ENCODE measurements at regions not wholly inside any gene's neighbourhood (a gene's known extent, or its start where the extent isn't known, plus 50 kb on each side); places are given as distances from the start of the nearest gene placed in this dataset.

- no peak overlapping the region for H4K5ac ChIP-seq (ENCODE audit: low read depth, low read length)
- ChIA-PET POLR2A (ENCODE audit: unreplicated experiment) (no interaction called here), CTCF (no interaction called here)
- no peaks in the 10 kb centered on the region for H3K79me1 ChIP-seq (ENCODE audit: low read depth in 1 of 2, low read length in 2 of 2)
- H3K36me3 ChIP-seq (ENCODE audit: control insufficient read depth, insufficient read depth, low read length), result no peaks in the 10 kb centered on the region
- no peak overlapping the region for H3K4ac ChIP-seq (ENCODE audit: low read depth, low read length)
- WGBS, 2 experiments (ENCODE audit: extremely low coverage in 2 of 2, insufficient read length in 1 of 2), result no CpG with 5 or more reads among the region's 4 CpGs
- H2BK120ac ChIP-seq (ENCODE audit: low read depth, low read length), result no peak overlapping the region
- H2BK20ac ChIP-seq (ENCODE audit: low read depth, low read length), result no peak overlapping the region
- H3K23ac ChIP-seq (ENCODE audit: low read depth, low read length), result no peak overlapping the region
- no peak overlapping the region for H2AFZ ChIP-seq (replicated peaks; ENCODE audit: low read length, poor library complexity)
- no peak overlapping the region for H2AK5ac ChIP-seq (ENCODE audit: low read depth, low read length)
- H4K8ac ChIP-seq (ENCODE audit: low read depth in 2 of 2, low read length in 2 of 2), result no peak overlapping the region
- H3K18ac ChIP-seq (ENCODE audit: low read depth, low read length), result no peak overlapping the region
- no peak overlapping the region for H2BK15ac ChIP-seq (ENCODE audit: low read depth, low read length)
- no peak for TF ChIP-seq MAFK (IDR thresholded peaks at IDR 0.05; ENCODE audit: low read depth, low read length)
- no peak for TF ChIP-seq RFX5 (IDR thresholded peaks at IDR 0.05; ENCODE audit: low read depth, low read length)
- no peak for TF ChIP-seq SMC3 (IDR thresholded peaks at IDR 0.05; ENCODE audit: low read depth, low read length)
- TF ChIP-seq RAD21 (IDR thresholded peaks at IDR 0.05; ENCODE audit: low read length), result no peak
- TF ChIP-seq CEBPB (IDR thresholded peaks at IDR 0.05; ENCODE audit: low read depth, low read length), result no peak
- no peak for TF ChIP-seq CTCF (conservative IDR thresholded peaks at IDR 0.05; ENCODE audit: low read depth, low read length)
- no peak for TF ChIP-seq NFE2L2 (IDR thresholded peaks at IDR 0.05; ENCODE audit: low read depth, low read length)
- H3K14ac ChIP-seq (replicated peaks; ENCODE audit: low read depth, low read length), result no peak overlapping the region
- no peak overlapping the region for H2BK5ac ChIP-seq (ENCODE audit: low read depth, low read length, poor library complexity, severe bottlenecking)
- in situ Hi-C loops (cut with MboI; ENCODE audit: low sequenced_read_pairs) (no loop called here), dilution Hi-C loops (cut with HindIII; ENCODE audit: low sequenced_read_pairs, unreplicated experiment) (no loop called here), intact Hi-C loops (cut with micrococcal nuclease) (no loop called here)
- BruUV-seq (replicated peaks), result no TSS peak
- no peak overlapping the region for H3K4me3 ChIP-seq (ENCODE audit: insufficient read depth, low read depth, low read length)
- no peaks in the 10 kb centered on the region for H3K4me1 ChIP-seq (ENCODE audit: control insufficient read depth, insufficient read depth, low read length)
- H3K4me2 ChIP-seq (ENCODE audit: low read depth, low read length), result no peak overlapping the region
- DNase-seq (no peak), ATAC-seq (ENCODE audit: low read depth) (no peak)
- H3K27me3 ChIP-seq (ENCODE audit: control insufficient read depth, insufficient read depth, low read length), result no peaks in the 10 kb centered on the region
- no peak overlapping the region for H4K91ac ChIP-seq (ENCODE audit: insufficient read depth, low read depth, low read length)
- H3K9me3 ChIP-seq (ENCODE audit: control insufficient read depth, insufficient read depth, low read length), result no peaks in the 10 kb centered on the region
- no peaks in the 10 kb centered on the region for H4K20me1 ChIP-seq (ENCODE audit: insufficient read depth, low read length)
- no peaks in the 10 kb centered on the region for H3K9me1 ChIP-seq (ENCODE audit: insufficient read depth, low read length)
- no peak overlapping the region for H3K27ac ChIP-seq (ENCODE audit: insufficient read depth, low read length)
- no peak overlapping the region for H2AK9ac ChIP-seq (replicated peaks; ENCODE audit: low read depth, low read length, poor library complexity)
- no peak overlapping the region for H3K56ac ChIP-seq (ENCODE audit: extremely low read depth, insufficient read depth, low read length)
- no peak overlapping the region for H3K9ac ChIP-seq (ENCODE audit: low read depth, low read length)
Measured at GRCh38 chr3:166471074-166471767, 634.0 kb upstream of the BCHE start.

All from IMR-90 (cell line).